Neuron (in vitro differentiated cells): ENCODE measurements at regions not wholly inside any gene's neighbourhood (a gene's known extent, or its start where the extent isn't known, plus 50 kb on each side); places are given as distances from the start of the nearest gene placed in this dataset.

ENCODE experiments used
- H2AFZ ChIP-seq: one replicate; pipeline ENCODE4 v1.6.1; 2013; ENCODE audit warnings: low read depth, mild to moderate bottlenecking, inconsistent platforms, low read length, moderate library complexity
- H3K27me3 ChIP-seq: one replicate; pipeline ENCODE4 v1.6.1; 2013; ENCODE audit warnings: low read length; ENCODE audit not compliant: insufficient read depth
- H3K36me3 ChIP-seq: one replicate; pipeline ENCODE4 v1.6.1; 2013; ENCODE audit warnings: low read length; ENCODE audit not compliant: insufficient read depth
- H3K4me1 ChIP-seq: one replicate; pipeline ENCODE4 v1.6.1; 2013; ENCODE audit warnings: low read length; ENCODE audit not compliant: insufficient read depth
- H3K4me3 ChIP-seq: 2 replicates; pipeline ENCODE4 v1.5.1; 2013; ENCODE audit warnings: mild to moderate bottlenecking, low read length, moderate library complexity
- H3K9me3 ChIP-seq: one replicate; pipeline ENCODE4 v1.6.1; 2013; ENCODE audit warnings: low read length

- Histone ChIP-seq H3K36me3 (no peaks in the 10 kb centered on the region), H3K4me1 (no peaks in the 10 kb centered on the region), H3K9me3 (no peaks in the 10 kb centered on the region), H3K4me3 (no peak overlapping the region), H2AFZ (no peak overlapping the region), H3K27me3 (peaks cover 2% of the 10 kb centered on the region)
Measured at GRCh38 chr1:116819081-116819480, 64.9 kb downstream of the CD2 start.

GRCh38 chr1:116820369-116820768, 66.1 kb downstream of the CD2 start:
- Histone ChIP-seq H2AFZ (no peak overlapping the region), H3K9me3 (no peaks in the 10 kb centered on the region), H3K27me3 (peaks cover 2% of the 10 kb centered on the region), H3K36me3 (no peaks in the 10 kb centered on the region), H3K4me3 (no peak overlapping the region), H3K4me1 (peaks cover 11% of the 10 kb centered on the region)

- Histone ChIP-seq H3K27me3 (peaks cover 2% of the 10 kb centered on the region), H3K36me3 (no peaks in the 10 kb centered on the region), H3K4me3 (no peak overlapping the region), H3K4me1 (peaks cover 17% of the 10 kb centered on the region), H3K9me3 (no peaks in the 10 kb centered on the region), H2AFZ (no peak overlapping the region)
Measured at GRCh38 chr1:116821763-116822162, 67.5 kb downstream of the CD2 start.

DNA sequence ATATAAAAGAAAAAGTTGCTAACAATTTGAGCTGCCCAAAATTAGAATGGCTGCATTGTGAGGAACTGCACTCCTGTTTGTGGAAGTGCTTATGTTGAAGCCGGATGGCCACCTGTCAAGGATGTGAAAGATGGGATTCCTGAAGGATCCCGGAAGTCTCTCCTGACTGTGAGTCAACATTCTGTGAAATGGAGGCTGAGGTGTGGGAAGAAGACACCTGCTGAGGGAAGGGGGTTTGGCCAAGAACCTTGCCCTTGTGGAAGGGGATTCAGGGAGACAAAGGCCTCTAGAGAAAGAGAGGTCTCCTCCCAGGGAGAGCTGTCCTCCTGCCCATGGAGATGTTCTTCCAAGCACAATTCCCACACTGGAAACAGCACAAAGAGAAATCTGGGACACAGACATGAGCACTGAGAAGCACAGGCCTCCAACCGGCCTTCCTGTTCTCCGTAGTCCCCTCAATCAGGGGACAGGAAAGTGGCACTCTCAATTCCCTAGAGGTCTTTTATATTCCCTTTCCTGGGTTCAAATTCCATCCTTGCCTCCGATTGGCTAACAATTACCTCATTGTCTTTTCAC, 70.5 kb downstream of the CD2 start:
- Histone ChIP-seq H3K27me3 (peaks cover 2% of the 10 kb centered on the region), H3K4me3 (no peak overlapping the region), H2AFZ (no peak overlapping the region), H3K36me3 (no peaks in the 10 kb centered on the region), H3K9me3 (no peaks in the 10 kb centered on the region), H3K4me1 (peaks cover 17% of the 10 kb centered on the region)

- H3K4me1 ChIP-seq, result peaks cover 17% of the 10 kb centered on the region
- H3K9me3 ChIP-seq, result no peaks in the 10 kb centered on the region
- H2AFZ ChIP-seq, result no peak overlapping the region
- H3K27me3 ChIP-seq, result peaks cover 2% of the 10 kb centered on the region
- no peak overlapping the region for H3K4me3 ChIP-seq
- no peaks in the 10 kb centered on the region for H3K36me3 ChIP-seq
Measured at GRCh38 chr1:116825207-116825719, 71.0 kb downstream of the CD2 start.

GRCh38 chr1:116825720-116826438, 71.6 kb downstream of the CD2 start:
- Histone ChIP-seq H3K36me3 (no peaks in the 10 kb centered on the region), H3K4me1 (peaks cover 17% of the 10 kb centered on the region), H2AFZ (no peak overlapping the region), H3K4me3 (no peak overlapping the region), H3K27me3 (no peaks in the 10 kb centered on the region), H3K9me3 (no peaks in the 10 kb centered on the region)

- peaks cover 20% of the 10 kb centered on the region for H3K4me1 ChIP-seq
- no peaks in the 10 kb centered on the region for H3K36me3 ChIP-seq
- no peak overlapping the region for H2AFZ ChIP-seq
- no peak overlapping the region for H3K4me3 ChIP-seq
- no peaks in the 10 kb centered on the region for H3K27me3 ChIP-seq
- H3K9me3 ChIP-seq, result no peaks in the 10 kb centered on the region
Measured at GRCh38 chr1:116826818-116827606, 72.8 kb downstream of the CD2 start.

GRCh38 chr1:116827607-116828105, 73.4 kb downstream of the CD2 start:
- H3K4me3 ChIP-seq, result no peak overlapping the region
- H3K4me1 ChIP-seq, result peaks cover 26% of the 10 kb centered on the region
- no peaks in the 10 kb centered on the region for H3K27me3 ChIP-seq
- H2AFZ ChIP-seq, result no peak overlapping the region
- no peaks in the 10 kb centered on the region for H3K36me3 ChIP-seq
- no peaks in the 10 kb centered on the region for H3K9me3 ChIP-seq

DNA sequence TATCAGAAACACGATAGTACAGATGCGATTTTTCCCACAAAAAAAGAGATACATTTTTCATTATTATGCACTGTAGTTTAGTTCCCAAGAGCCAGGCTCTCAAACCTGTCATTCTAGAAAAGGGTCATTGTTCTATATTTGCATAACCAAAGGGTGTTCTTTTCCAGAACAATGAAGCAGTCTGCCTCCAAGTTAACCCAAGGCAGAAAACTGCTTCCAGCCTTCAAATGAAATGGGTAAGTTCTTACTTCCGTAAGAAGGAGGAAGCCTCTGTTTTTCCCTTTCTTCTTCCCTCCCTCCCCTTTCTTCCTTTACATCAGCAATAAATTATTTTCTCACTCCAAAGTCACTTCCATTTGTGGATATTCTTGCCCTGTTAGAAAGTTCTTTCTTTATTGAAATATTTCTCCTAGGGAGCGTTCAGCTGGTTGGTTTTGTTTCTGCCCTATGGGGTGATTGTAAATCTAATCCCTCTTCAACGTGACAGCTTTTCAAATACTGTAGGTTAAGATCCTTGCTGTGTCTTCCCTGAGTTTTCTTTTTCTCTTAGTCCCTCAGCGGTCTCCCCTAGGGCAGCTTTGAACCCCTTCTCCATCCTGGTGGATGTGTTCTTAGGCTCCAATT, 77.3 kb upstream of the PTGFRN start:
- H3K4me3 ChIP-seq, result no peak overlapping the region
- H2AFZ ChIP-seq, result no peak overlapping the region
- peaks cover 24% of the 10 kb centered on the region for H3K4me1 ChIP-seq
- H3K36me3 ChIP-seq, result no peaks in the 10 kb centered on the region
- H3K27me3 ChIP-seq, result no peaks in the 10 kb centered on the region
- H3K9me3 ChIP-seq, result peaks cover 2% of the 10 kb centered on the region

DNA sequence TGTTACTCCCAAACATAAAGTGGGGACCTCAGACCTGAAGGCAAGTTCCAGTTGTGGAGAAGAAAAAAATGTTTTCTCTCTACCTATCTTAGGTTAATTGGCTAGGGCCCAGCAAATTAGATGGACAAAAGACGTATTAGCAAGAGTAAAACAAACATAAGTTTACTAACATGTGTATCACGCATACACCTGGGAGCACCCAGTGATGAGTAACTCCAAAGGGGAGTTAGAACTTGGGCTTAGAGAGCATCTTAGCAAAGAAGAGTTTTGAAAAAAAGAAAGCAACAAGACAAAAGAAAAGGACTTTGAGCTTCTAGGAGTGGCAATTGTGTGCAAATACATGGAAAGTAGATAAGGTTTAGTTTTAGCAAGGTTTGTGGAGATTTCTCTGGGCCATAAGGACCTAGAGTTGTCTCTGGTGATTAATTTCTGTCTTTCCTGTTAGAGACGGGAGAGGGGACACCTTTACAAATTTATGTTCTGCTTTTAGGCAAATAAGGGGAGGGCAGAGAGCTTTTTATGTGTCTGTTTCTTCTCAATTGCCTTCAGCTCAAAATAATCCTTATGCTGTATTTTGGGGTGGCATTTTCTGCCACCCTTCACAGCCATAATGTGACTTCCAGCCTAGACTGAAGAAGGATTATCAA, 76.7 kb upstream of the PTGFRN start:
- H3K9me3 ChIP-seq, result peaks cover 2% of the 10 kb centered on the region
- no peak overlapping the region for H2AFZ ChIP-seq
- no peaks in the 10 kb centered on the region for H3K27me3 ChIP-seq
- no peaks in the 10 kb centered on the region for H3K36me3 ChIP-seq
- H3K4me1 ChIP-seq, result peaks cover 24% of the 10 kb centered on the region
- H3K4me3 ChIP-seq, result no peak overlapping the region

GRCh38 chr1:116833718-116834117, 76.0 kb upstream of the PTGFRN start:
- H3K27me3 ChIP-seq, result no peaks in the 10 kb centered on the region
- peaks cover 2% of the 10 kb centered on the region for H3K9me3 ChIP-seq
- H3K36me3 ChIP-seq, result no peaks in the 10 kb centered on the region
- no peak overlapping the region for H3K4me3 ChIP-seq
- peaks cover 24% of the 10 kb centered on the region for H3K4me1 ChIP-seq
- no peak overlapping the region for H2AFZ ChIP-seq

- H3K4me1 ChIP-seq, result peaks cover 24% of the 10 kb centered on the region
- no peaks in the 10 kb centered on the region for H3K27me3 ChIP-seq
- H3K36me3 ChIP-seq, result no peaks in the 10 kb centered on the region
- no peak overlapping the region for H2AFZ ChIP-seq
- peaks cover 2% of the 10 kb centered on the region for H3K9me3 ChIP-seq
- H3K4me3 ChIP-seq, result no peak overlapping the region
Measured at GRCh38 chr1:116834595-116834994, 75.1 kb upstream of the PTGFRN start.
